ENCODE measurements at regions not wholly inside any gene's neighbourhood (a gene's known extent, or its start where the extent isn't known, plus 50 kb on each side); places are given as distances from the start of the nearest gene placed in this dataset.
"Not testable (repeated sequence)": the region's sequence is repeated elsewhere in the genome, so short reads cannot be mapped to it uniquely, and the experiment has no call there.

DNA sequence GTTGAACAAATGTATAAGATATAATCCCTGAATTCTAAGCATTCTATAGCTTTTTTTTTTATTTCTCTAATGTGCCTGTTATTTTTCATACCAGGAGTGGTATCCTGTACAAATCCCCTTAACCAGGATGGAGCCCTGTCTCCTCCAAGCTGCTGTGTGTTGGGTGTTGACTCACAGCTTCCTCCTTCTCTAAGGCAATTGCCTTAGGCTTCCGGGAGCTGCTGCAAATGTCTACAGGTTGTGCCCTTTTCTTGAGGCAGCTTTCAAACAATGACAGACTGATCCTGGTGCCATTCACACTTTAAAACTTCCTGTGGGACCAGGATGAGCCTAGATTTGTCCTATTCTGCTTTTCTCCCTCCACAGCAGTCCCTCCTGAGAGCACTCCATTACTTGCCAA lies 173.2 kb downstream of the BTBD3 start:
- no CpG with 5 or more reads among the region's 1 CpG for WGBS (ENCODE audit: insufficient coverage, low lambda C conversion rate)
- no peak overlapping the region for H3K4me3 ChIP-seq (ENCODE audit: low read length)
- no peaks in the 10 kb centered on the region for H3K4me1 ChIP-seq (ENCODE audit: control insufficient read depth, insufficient read depth, low read length)
- no peaks in the 10 kb centered on the region for H3K27me3 ChIP-seq (ENCODE audit: control insufficient read depth, insufficient read depth, low read length)
- DNase-seq: no peak
- H3K9me3 ChIP-seq (ENCODE audit: control insufficient read depth, low read depth, low read length): no peaks in the 10 kb centered on the region
- H3K36me3 ChIP-seq (ENCODE audit: control insufficient read depth, insufficient read depth, low read length): no peaks in the 10 kb centered on the region
- no peak overlapping the region for H3K27ac ChIP-seq (ENCODE audit: low read length)

DNA sequence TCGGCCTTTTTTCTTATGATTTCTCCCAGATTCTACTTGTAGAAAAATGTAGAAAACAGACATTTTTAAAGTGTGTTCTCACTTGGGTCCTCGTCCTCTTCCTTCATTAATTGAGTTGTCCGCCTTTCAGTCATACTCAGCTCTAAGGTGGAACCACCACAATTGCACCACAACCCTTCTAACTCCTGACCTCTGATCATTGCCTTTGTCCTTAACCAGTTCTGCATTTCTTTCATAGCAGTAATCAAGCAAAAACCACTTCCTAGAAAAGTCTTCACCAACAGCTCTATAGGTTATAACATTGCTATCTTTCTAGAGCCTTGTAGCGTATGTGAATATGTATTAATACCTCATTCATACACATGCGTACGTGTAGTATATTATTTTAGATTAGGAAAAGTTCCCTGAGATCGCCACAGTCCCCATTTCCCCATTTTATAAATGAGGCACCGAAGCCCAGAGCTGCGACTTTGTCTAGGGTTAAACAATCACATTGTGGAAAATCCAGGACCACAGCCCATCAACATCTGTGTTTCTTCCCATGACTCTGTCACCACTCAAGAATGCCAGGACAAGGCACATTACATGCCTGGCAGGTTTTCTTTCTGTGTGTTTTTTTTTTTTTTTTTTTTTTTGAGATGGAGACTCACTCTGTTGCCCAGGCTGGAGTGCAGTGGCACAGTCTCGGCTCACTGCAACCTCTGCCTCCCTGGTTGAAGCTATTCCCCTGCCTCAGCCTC lies 175.5 kb downstream of the BTBD3 start:
- Histone ChIP-seq H3K9me3 (ENCODE audit: control insufficient read depth, low read depth, low read length) (no peaks in the 10 kb centered on the region), H3K4me1 (ENCODE audit: control insufficient read depth, insufficient read depth, low read length) (peaks cover 8% of the 10 kb centered on the region), H3K36me3 (ENCODE audit: control insufficient read depth, insufficient read depth, low read length) (no peaks in the 10 kb centered on the region), H3K4me3 (ENCODE audit: low read length) (no peak overlapping the region), H3K27me3 (ENCODE audit: control insufficient read depth, insufficient read depth, low read length) (no peaks in the 10 kb centered on the region), H3K27ac (ENCODE audit: low read length) (no peak overlapping the region)
- DNase-seq: no peak
- WGBS (ENCODE audit: insufficient coverage, low lambda C conversion rate): 96% methylated on average over 7 of the region's 10 CpGs

DNA sequence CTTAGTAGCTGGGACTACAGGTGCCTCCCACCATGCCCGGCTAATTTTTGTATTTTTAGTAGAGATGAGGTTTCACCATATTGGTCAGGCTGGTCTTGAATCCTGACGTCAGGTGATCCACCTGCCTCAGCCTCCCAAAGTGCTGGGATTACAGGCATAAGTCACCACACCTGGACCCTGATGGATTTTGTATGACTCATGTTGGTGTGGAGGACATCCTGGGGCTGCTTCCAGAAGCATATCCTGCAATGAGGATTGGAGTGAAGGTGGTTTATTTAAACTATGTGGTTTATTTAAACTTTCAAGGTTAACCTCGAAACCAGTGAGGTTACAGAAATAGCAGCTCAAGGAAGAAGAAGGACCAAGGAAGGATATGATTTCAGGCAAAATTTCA lies 176.1 kb downstream of the BTBD3 start:
- H3K36me3 ChIP-seq (ENCODE audit: control insufficient read depth, insufficient read depth, low read length); H3K27me3 ChIP-seq (ENCODE audit: control insufficient read depth, insufficient read depth, low read length); H3K9me3 ChIP-seq (ENCODE audit: control insufficient read depth, low read depth, low read length); H3K27ac ChIP-seq (ENCODE audit: low read length); DNase-seq; H3K4me3 ChIP-seq (ENCODE audit: low read length): not testable (repeated sequence)
- peaks cover 10% of the 10 kb centered on the region for H3K4me1 ChIP-seq (ENCODE audit: control insufficient read depth, insufficient read depth, low read length)
- WGBS (ENCODE audit: insufficient coverage, low lambda C conversion rate): 88% methylated on average over 1 of the region's 3 CpGs

DNA sequence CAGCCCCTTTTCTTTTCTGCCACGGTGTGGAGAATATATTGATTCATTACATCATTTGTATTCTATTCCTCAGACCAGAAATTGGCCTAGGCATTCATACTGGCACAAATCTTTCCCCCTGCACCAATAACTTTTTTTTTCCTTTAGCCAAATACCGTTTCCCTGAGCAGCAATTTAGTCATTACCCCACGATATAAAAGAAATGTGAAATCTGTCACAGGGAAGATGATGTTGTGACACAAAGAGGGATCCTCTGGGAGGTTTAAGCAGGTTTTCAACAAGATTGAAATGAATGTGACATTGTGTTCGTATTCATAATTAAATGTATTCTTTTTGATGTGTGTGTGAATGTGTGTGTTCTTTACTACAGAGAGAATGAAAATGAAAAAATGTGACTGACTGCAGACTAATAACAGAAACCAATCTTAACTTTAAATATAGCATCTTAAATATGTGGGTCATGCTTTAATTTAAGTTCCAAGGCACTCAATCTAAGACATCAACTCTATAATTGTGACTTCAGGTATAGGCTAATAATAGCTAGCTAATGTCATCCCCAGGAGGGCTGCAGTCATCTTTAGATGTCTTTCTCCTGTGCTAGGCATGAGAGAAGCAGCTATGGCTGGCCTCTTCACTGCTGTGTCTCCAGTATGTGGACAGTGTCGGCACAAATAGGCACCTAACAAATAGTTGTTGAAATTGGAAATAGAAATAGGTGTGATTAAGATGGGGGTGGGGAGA lies 177.7 kb downstream of the BTBD3 start:
- no peaks in the 10 kb centered on the region for H3K36me3 ChIP-seq (ENCODE audit: control insufficient read depth, insufficient read depth, low read length)
- H3K9me3 ChIP-seq (ENCODE audit: control insufficient read depth, low read depth, low read length): no peaks in the 10 kb centered on the region
- 81% methylated on average over 3 of the region's 5 CpGs for WGBS (ENCODE audit: insufficient coverage, low lambda C conversion rate)
- H3K27ac ChIP-seq (ENCODE audit: low read length): no peak overlapping the region
- H3K4me3 ChIP-seq (ENCODE audit: low read length): no peak overlapping the region
- peaks cover 18% of the 10 kb centered on the region for H3K4me1 ChIP-seq (ENCODE audit: control insufficient read depth, insufficient read depth, low read length)
- no peaks in the 10 kb centered on the region for H3K27me3 ChIP-seq (ENCODE audit: control insufficient read depth, insufficient read depth, low read length)
- DNase-seq: no peak

DNA sequence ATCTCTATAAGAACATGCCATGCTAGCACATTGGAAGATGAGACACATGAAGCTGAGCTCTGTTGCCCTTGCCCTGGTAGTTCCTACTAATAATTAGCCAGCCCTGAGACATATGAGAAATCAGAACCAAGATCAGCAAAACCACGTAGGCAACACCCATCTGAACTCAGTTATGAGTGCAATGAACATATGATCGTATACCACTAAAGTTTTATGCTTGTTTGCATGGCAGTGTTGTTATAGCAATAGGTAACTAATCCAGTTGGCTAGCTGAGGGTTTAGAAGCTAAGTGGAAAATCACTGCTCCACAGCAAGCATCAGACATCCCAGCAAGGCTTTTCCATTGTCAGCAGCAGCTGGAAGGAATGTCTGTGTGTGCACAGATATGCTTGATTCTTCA lies 180.7 kb downstream of the BTBD3 start:
- peak overlapping the region; percentile 52 for H3K27ac ChIP-seq (ENCODE audit: low read length)
- peaks cover 18% of the 10 kb centered on the region for H3K4me1 ChIP-seq (ENCODE audit: control insufficient read depth, insufficient read depth, low read length)
- H3K27me3 ChIP-seq (ENCODE audit: control insufficient read depth, insufficient read depth, low read length): no peaks in the 10 kb centered on the region
- H3K36me3 ChIP-seq (ENCODE audit: control insufficient read depth, insufficient read depth, low read length): no peaks in the 10 kb centered on the region
- peak; percentile 48 to 67 for DNase-seq
- H3K4me3 ChIP-seq (ENCODE audit: low read length): no peak overlapping the region
- H3K9me3 ChIP-seq (ENCODE audit: control insufficient read depth, low read depth, low read length): no peaks in the 10 kb centered on the region
- no CpG with 5 or more reads among the region's 2 CpGs for WGBS (ENCODE audit: insufficient coverage, low lambda C conversion rate)

DNA sequence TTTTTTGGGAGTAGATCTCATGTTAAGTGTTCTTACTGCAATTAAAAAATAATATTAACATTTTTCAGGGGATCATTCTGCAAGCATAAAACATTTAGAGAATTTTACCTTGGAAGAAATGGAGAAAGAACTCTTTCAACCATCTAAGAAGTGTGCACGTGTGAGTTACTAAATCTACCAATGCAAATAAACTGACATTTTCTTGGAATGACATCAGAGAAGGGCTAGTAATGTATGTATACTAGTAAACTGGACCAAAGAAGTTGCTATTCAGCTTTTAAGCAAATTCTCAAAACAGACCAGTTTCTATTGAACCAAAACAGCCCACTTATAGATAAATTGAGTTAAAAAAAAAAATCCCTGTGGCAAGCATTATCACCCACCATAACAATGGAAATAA lies 191.2 kb downstream of the BTBD3 start:
- no peaks in the 10 kb centered on the region for H3K4me1 ChIP-seq (ENCODE audit: control insufficient read depth, insufficient read depth, low read length)
- 43% methylated on average over 1 of the region's 1 CpG for WGBS (ENCODE audit: insufficient coverage, low lambda C conversion rate)
- no peaks in the 10 kb centered on the region for H3K9me3 ChIP-seq (ENCODE audit: control insufficient read depth, low read depth, low read length)
- H3K27me3 ChIP-seq (ENCODE audit: control insufficient read depth, insufficient read depth, low read length): no peaks in the 10 kb centered on the region
- no peak overlapping the region for H3K27ac ChIP-seq (ENCODE audit: low read length)
- H3K36me3 ChIP-seq (ENCODE audit: control insufficient read depth, insufficient read depth, low read length): no peaks in the 10 kb centered on the region
- no peak overlapping the region for H3K4me3 ChIP-seq (ENCODE audit: low read length)
- no peak for DNase-seq

DNA sequence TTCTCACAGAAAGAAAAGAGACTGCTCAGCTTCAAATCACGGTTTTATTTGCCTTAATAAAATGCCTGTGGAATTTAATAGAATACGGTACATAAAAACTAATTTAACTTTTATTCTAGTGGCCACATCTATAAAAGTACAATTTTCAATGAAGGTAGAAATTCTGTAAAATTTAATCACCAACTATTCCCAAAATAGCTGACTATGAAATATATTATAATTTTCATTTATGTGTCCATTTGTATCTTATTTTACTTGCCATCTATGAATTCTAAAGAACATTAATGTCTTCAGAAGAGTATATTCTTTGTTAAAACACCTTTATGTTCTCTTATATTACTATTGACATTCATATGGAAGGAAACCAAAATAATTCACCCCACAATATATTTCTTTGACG lies 192.6 kb downstream of the BTBD3 start:
- no peaks in the 10 kb centered on the region for H3K9me3 ChIP-seq (ENCODE audit: control insufficient read depth, low read depth, low read length)
- WGBS (ENCODE audit: insufficient coverage, low lambda C conversion rate): 100% methylated on average over 2 of the region's 3 CpGs
- H3K27me3 ChIP-seq (ENCODE audit: control insufficient read depth, insufficient read depth, low read length): no peaks in the 10 kb centered on the region
- H3K36me3 ChIP-seq (ENCODE audit: control insufficient read depth, insufficient read depth, low read length): no peaks in the 10 kb centered on the region
- H3K4me3 ChIP-seq (ENCODE audit: low read length): no peak overlapping the region
- H3K27ac ChIP-seq (ENCODE audit: low read length): no peak overlapping the region
- no peaks in the 10 kb centered on the region for H3K4me1 ChIP-seq (ENCODE audit: control insufficient read depth, insufficient read depth, low read length)
- DNase-seq: no peak

DNA sequence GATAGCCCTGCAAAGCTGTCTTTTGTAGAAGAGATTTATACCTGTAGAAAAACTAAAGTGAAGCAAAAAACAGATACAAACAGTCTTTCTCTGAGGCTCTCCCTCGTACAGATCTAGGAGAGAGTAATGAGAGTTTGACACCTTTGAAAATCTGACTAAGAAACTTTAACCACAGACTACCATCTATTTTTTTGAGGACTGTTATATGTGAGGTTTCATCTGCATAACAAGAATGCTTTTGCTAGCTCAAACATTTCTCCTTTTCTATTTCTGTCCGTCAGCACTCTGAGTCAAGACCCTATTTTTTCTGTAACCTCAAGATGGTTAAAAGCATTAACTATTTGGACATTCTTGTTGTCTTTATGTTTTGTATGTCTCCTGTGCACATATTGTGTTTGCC lies 193.0 kb downstream of the BTBD3 start:
- no peaks in the 10 kb centered on the region for H3K36me3 ChIP-seq (ENCODE audit: control insufficient read depth, insufficient read depth, low read length)
- no peak overlapping the region for H3K4me3 ChIP-seq (ENCODE audit: low read length)
- H3K27me3 ChIP-seq (ENCODE audit: control insufficient read depth, insufficient read depth, low read length): no peaks in the 10 kb centered on the region
- H3K27ac ChIP-seq (ENCODE audit: low read length): no peak overlapping the region
- no peak for DNase-seq
- no peaks in the 10 kb centered on the region for H3K4me1 ChIP-seq (ENCODE audit: control insufficient read depth, insufficient read depth, low read length)
- H3K9me3 ChIP-seq (ENCODE audit: control insufficient read depth, low read depth, low read length): no peaks in the 10 kb centered on the region
- 71% methylated on average over 1 of the region's 2 CpGs for WGBS (ENCODE audit: insufficient coverage, low lambda C conversion rate)

DNA sequence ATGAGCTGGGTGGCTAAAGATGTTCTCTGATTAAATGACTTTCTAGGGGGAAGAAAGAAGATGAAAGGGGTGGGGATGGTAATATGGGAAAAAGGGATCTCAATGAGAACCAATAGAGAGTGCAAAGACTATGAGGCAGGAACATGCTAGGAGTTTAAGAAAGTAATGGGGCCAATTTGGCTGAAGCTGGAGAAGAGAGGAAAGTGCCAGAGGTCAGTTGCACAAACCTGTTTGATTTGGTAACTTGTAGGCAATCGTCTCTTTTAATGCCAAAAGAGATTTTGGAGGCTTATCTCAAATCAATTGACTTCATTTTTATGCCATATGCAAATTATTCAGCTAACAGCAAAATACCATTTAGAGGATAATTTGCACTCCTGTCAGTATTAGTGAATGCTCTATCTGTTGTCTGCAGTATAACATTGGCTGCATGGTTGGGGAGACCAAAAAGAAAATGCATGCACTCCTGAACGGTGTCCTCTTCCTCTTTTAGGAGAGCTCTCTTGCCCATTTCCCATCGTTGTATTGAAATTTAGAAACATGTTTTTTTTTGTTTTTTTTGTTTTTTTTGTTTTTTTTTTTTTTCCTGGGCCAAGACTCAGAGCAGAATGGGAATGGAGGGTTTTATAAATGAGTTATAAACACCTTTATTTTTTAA lies 193.9 kb downstream of the BTBD3 start:
- Histone ChIP-seq H3K27ac (ENCODE audit: low read length) (no peak overlapping the region), H3K4me1 (ENCODE audit: control insufficient read depth, insufficient read depth, low read length) (no peaks in the 10 kb centered on the region), H3K27me3 (ENCODE audit: control insufficient read depth, insufficient read depth, low read length) (no peaks in the 10 kb centered on the region), H3K9me3 (ENCODE audit: control insufficient read depth, low read depth, low read length) (no peaks in the 10 kb centered on the region), H3K36me3 (ENCODE audit: control insufficient read depth, insufficient read depth, low read length) (no peaks in the 10 kb centered on the region), H3K4me3 (ENCODE audit: low read length) (no peak overlapping the region)
- 100% methylated on average over 2 of the region's 3 CpGs for WGBS (ENCODE audit: insufficient coverage, low lambda C conversion rate)
- no peak for DNase-seq

DNA sequence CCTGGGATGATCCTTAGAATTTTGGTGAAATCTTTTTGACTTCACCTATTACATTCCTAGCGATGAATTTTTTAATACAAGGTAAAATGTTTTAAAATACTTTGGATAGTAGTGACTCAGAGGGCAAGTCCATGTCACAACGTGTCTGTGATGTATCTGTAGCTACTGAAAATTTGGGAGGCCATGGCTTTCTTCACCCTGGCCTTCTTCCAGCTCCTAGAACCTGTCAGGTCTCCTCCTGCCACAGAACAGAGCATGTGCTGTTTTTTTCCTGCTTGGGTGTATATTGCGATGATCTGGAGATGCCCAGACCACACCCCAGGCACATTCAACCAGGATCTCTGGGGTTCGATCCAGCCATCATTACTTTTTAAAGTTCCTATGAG lies 194.4 kb downstream of the BTBD3 start:
- H3K4me3 ChIP-seq (ENCODE audit: low read length): no peak overlapping the region
- no peak for DNase-seq
- WGBS (ENCODE audit: insufficient coverage, low lambda C conversion rate): 100% methylated on average over 1 of the region's 4 CpGs

More for the DNA sequence above, 194.4 kb downstream of the BTBD3 start:
- no peaks in the 10 kb centered on the region for H3K36me3 ChIP-seq (ENCODE audit: control insufficient read depth, insufficient read depth, low read length)
- no peaks in the 10 kb centered on the region for H3K27me3 ChIP-seq (ENCODE audit: control insufficient read depth, insufficient read depth, low read length)
- no peak overlapping the region for H3K27ac ChIP-seq (ENCODE audit: low read length)
- no peaks in the 10 kb centered on the region for H3K4me1 ChIP-seq (ENCODE audit: control insufficient read depth, insufficient read depth, low read length)
- H3K9me3 ChIP-seq (ENCODE audit: control insufficient read depth, low read depth, low read length): no peaks in the 10 kb centered on the region

Measured in large intestine (tissue), 3 donors.